K562 (cell line): ENCODE measurements at regions not wholly inside any gene's neighbourhood (a gene's known extent, or its start where the extent isn't known, plus 50 kb on each side); places are given as distances from the start of the nearest gene placed in this dataset.

ENCODE experiments used
- ATAC-seq: fragments of 200-7000 bp; cut with Tn5 transposase; 3 replicates; pipeline ENCODE4 v1.9.1; 2020; ENCODE audit warnings: moderate library complexity
- BruUV-seq: library from RNA; stranded (reverse); fragments of 400-500 nt; replicated peaks from 2 replicates; lab custom pipeline; 2021; lab: Mats Ljungman, UMichigan
- CTCF ChIA-PET: fragments of 300-600 bp; formaldehyde crosslinking; extraction: SDS; loops from one replicate; lab custom pipeline; 2021; ENCODE audit warnings: low intra/inter-chr PET ratio; lab: Yijun Ruan, JAX
- POLR2A ChIA-PET: fragments of 300-600, 350-650 bp; sonication (Branson Sonifier 250); formaldehyde crosslinking; extraction: SDS; loops from one replicate; lab custom pipeline; 2021; ENCODE audit warnings: antibody characterized with exemption, inconsistent platforms; lab: Yijun Ruan, JAX
- DNase-seq, 4 experiments: peaks; one replicate each; pipeline versions ENCODE4 v3.0.0 to v3.0.0-alpha.2; 2011 to 2018; ENCODE audit warnings: low spot score in 3 of 4, mixed read lengths in 3 of 4; ENCODE audit errors: extremely low read depth in 1 of 4
- FAIRE-seq: peaks from 2 replicates; lab custom pipeline; 2011; peaks lifted over from hg19 to GRCh38; lab: Jason Lieb, UNC
- H2AFZ ChIP-seq: 2 replicates; pipeline ENCODE4 v1.6.0; 2011; ENCODE audit warnings: low read depth, low read length, control low read depth, inconsistent platforms
- H3K27ac ChIP-seq: fragments of 200-600 bp; 3 replicates; pipeline ENCODE4 v1.8.0; 2011; ENCODE audit warnings: low read depth, mild to moderate bottlenecking, control low read depth, inconsistent platforms, low read length, moderate library complexity, mixed read lengths; ENCODE audit errors: extremely low read depth
- H3K27me3 ChIP-seq, 2 experiments: fragments of 300-600 bp in 1 of 2; 2 replicates in 1 of 2; 3 replicates in 1 of 2; pipeline versions ENCODE4 v1.6.0 to v1.8.0; 2011; ENCODE audit warnings: inconsistent platforms in 2 of 2, low read length in 2 of 2, mild to moderate bottlenecking in 1 of 2, mixed read lengths in 1 of 2, moderate library complexity in 1 of 2; ENCODE audit not compliant: control insufficient read depth in 2 of 2, insufficient read depth in 2 of 2
- H3K36me3 ChIP-seq: fragments of 300-600 bp; 3 replicates; pipeline ENCODE4 v1.8.0; 2011; ENCODE audit warnings: mild to moderate bottlenecking, low read length, inconsistent platforms; ENCODE audit not compliant: control insufficient read depth, insufficient read depth
- H3K4me1 ChIP-seq, 2 experiments: fragments of 200-600 bp in 1 of 2; replicated peaks in 1 of 2; 2 replicates in 1 of 2; 3 replicates in 1 of 2; pipeline versions ENCODE4 v1.5.1 to v1.8.0; 2011; ENCODE audit warnings: inconsistent platforms in 2 of 2, low read length in 2 of 2, mild to moderate bottlenecking in 1 of 2, mixed read lengths in 1 of 2, moderate library complexity in 1 of 2; ENCODE audit not compliant: control insufficient read depth in 2 of 2, insufficient read depth in 2 of 2
- H3K4me2 ChIP-seq: 2 replicates; pipeline ENCODE4 v1.6.1; 2011; ENCODE audit warnings: low read length, control low read depth, inconsistent platforms, mixed read lengths; ENCODE audit not compliant: insufficient read depth
- H3K4me3 ChIP-seq: fragments of 200-600 bp; sonication (generic), shearing (Covaris generic); 2 replicates; pipeline ENCODE4 v1.5.1; 2016; ENCODE audit warnings: control low read depth, inconsistent platforms
- H3K79me2 ChIP-seq: fragments of 200-600 bp; 3 replicates; pipeline ENCODE4 v1.8.0; 2011; ENCODE audit warnings: low read length, inconsistent platforms; ENCODE audit not compliant: control insufficient read depth, insufficient read depth
- H3K9ac ChIP-seq, 2 experiments: 2 replicates each; pipeline versions ENCODE4 v1.6.0 to v1.6.1; 2011; ENCODE audit warnings: low read depth in 2 of 2, low read length in 2 of 2, control low read depth in 1 of 2, inconsistent platforms in 1 of 2, mild to moderate bottlenecking in 1 of 2, mixed read lengths in 1 of 2; ENCODE audit not compliant: insufficient read depth in 1 of 2
- H3K9me1 ChIP-seq: one replicate; pipeline ENCODE4 v1.6.0; 2011; ENCODE audit warnings: inconsistent platforms, mild to moderate bottlenecking, low read length, moderate library complexity; ENCODE audit not compliant: control insufficient read depth, insufficient read depth
- H3K9me3 ChIP-seq: replicated peaks from 2 replicates; pipeline ENCODE4 v1.5.1; 2011; ENCODE audit warnings: low read depth, low read length, inconsistent platforms; ENCODE audit not compliant: control insufficient read depth, insufficient read depth
- H4K20me1 ChIP-seq: replicated peaks from 2 replicates; pipeline ENCODE4 v1.6.1; 2011; ENCODE audit warnings: low read length, inconsistent platforms, mixed read lengths; ENCODE audit not compliant: control insufficient read depth, insufficient read depth
- ADNP ChIP-seq: fragments of 200-800 bp; sonication (Bioruptor generic); IDR thresholded peaks from 2 replicates; pipeline ENCODE4 v1.6.1; 2016; ENCODE audit warnings: missing genetic modification characterization, missing compliant biosample characterization
- BCL6 ChIP-seq: fragments of 250-450 bp; sonication (Bioruptor Pico); IDR thresholded peaks from 2 replicates; pipeline ENCODE4 v1.4.0; 2020
- CHD1 ChIP-seq: fragments of 200-600 bp; sonication (generic); IDR thresholded peaks from one replicate; pipeline ENCODE4 v1.6.1; 2012; ENCODE audit warnings: mild to moderate bottlenecking, moderate library complexity, low read length, inconsistent platforms
- SMAD4 ChIP-seq: fragments of 250-450 bp; sonication (Bioruptor Pico); conservative IDR thresholded peaks from 2 replicates; pipeline ENCODE4 v1.8.0; 2021; ENCODE audit warnings: inconsistent platforms, mild to moderate bottlenecking, moderate library complexity
- ZNF134 ChIP-seq: fragments of 250-450 bp; sonication (Bioruptor Pico); conservative IDR thresholded peaks from 2 replicates; pipeline ENCODE4 v1.4.0; 2020
- ZNF609 ChIP-seq: sonication (generic); formaldehyde crosslinking; IDR thresholded peaks from 2 replicates; pipeline ENCODE4 v1.8.1; 2023; ENCODE audit warnings: missing genetic modification reagents, mild to moderate bottlenecking, borderline replicate concordance
- WGBS: fragments of 100-300 bp; shearing (Covaris generic); methylation state at CpG from one replicate; pipeline ENCODE4 v1.1.6; 2016; ENCODE audit warnings: low coverage, mixed read lengths; ENCODE audit not compliant: insufficient coverage; ENCODE audit errors: missing lambda C conversion rate; 5-methylcytosine and 5-hydroxymethylcytosine counted together
- in situ Hi-C: fragments of 300-500 bp; cut with MboI; formaldehyde crosslinking; loops from 4 replicates; pipeline ENCODE4 v1.15.0; 2018; ENCODE audit warnings: inconsistent platforms, mixed read lengths
- intact Hi-C: fragments of 100-400 bp; cut with micrococcal nuclease; formaldehyde crosslinking; loops from 2 replicates; pipeline ENCODE4 v1.14.2; 2022

DNA sequence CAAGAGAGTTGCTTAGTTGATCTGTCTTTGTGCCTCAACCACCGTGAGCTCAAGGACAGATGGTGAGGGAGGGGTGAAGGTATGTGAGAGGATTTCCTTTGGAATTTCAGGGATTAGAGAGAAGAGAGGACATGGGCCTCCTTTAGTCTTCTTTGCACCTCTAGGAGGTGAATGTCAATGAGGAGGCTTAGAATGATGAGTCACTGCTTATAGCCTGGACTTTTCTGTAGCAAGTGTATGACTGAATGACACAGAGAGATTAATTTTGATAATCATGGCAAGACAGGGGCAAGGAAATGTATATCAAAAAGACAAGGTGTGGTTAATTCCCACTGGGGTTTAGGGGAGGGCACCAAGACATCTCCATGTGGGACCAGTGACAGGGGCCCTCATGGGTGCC is 947.3 kb upstream of the TENM4 start:
- Histone ChIP-seq H3K27ac (no peak overlapping the region), H3K9me3 (no peaks in the 10 kb centered on the region), H3K4me3 (no peak overlapping the region), H3K9me1 (no peaks in the 10 kb centered on the region), H3K27me3 (no peaks in the 10 kb centered on the region), H4K20me1 (no peaks in the 10 kb centered on the region), H3K9ac (no peak overlapping the region), H3K4me2 (no peak overlapping the region), H3K36me3 (no peaks in the 10 kb centered on the region), H3K79me2 (no peaks in the 10 kb centered on the region), H2AFZ (no peak overlapping the region), H3K4me1 (no peaks in the 10 kb centered on the region)
- DNase-seq (no peak), FAIRE-seq (no peak), ATAC-seq (no peak)
- ChIA-PET CTCF (no interaction called here), POLR2A (no interaction called here)
- intact Hi-C loops = no loop called here
- no TSS peak for BruUV-seq
- WGBS = 0% methylated on average over 1 of the region's 1 CpG
- no peak for TF ChIP-seq ZNF134 (CRISPR knock-in tag)
- no peak for TF ChIP-seq ZNF609 (CRISPR knock-in tag)
- no peak for TF ChIP-seq BCL6 (CRISPR knock-in tag)
- TF ChIP-seq CHD1 = no peak
- TF ChIP-seq SMAD4 (CRISPR knock-in tag) = no peak
- TF ChIP-seq ADNP (tag) = no peak
- in situ Hi-C loops = no loop called here
